GM23338 (cell line): ENCODE measurements at regions not wholly inside any gene's neighbourhood (a gene's known extent, or its start where the extent isn't known, plus 50 kb on each side); places are given as distances from the start of the nearest gene placed in this dataset.

Experiments used
- ATAC-seq: fragments of 200-7000 bp; cut with Tn5 transposase; 3 replicates; pipeline ENCODE4 v1.9.1; 2020
- DNase-seq: peaks from one replicate; pipeline ENCODE4 v3.0.0-alpha.2; 2015; ENCODE audit warnings: low spot score
- H2AFZ ChIP-seq: fragments of 200-600 bp; sonication (generic); 2 replicates; pipeline ENCODE4 v1.8.0; 2016; ENCODE audit warnings: antibody characterized with exemption, mild to moderate bottlenecking, moderate library complexity
- H3F3A ChIP-seq: fragments of 200-600 bp; sonication (generic); replicated peaks from 2 replicates; pipeline ENCODE4 v1.8.0; 2017; ENCODE audit warnings: antibody characterized with exemption, mixed run types, low read depth
- H3K27ac ChIP-seq: fragments of 200-600 bp; sonication (generic); 2 replicates; pipeline ENCODE4 v1.6.1; 2016; ENCODE audit warnings: low read depth
- H3K27me3 ChIP-seq: fragments of 200-600 bp; sonication (generic); 2 replicates; pipeline ENCODE4 v1.8.0; 2016; ENCODE audit warnings: mild to moderate bottlenecking, mixed run types, moderate library complexity; ENCODE audit not compliant: insufficient read depth
- H3K36me3 ChIP-seq: fragments of 200-600 bp; sonication (generic); 2 replicates; pipeline ENCODE4 v1.8.0; 2016; ENCODE audit warnings: mild to moderate bottlenecking; ENCODE audit not compliant: insufficient read depth
- H3K4me1 ChIP-seq: fragments of 200-600 bp; sonication (generic); 2 replicates; pipeline ENCODE4 v1.8.0; 2016; ENCODE audit warnings: mild to moderate bottlenecking, moderate library complexity; ENCODE audit not compliant: insufficient read depth
- H3K4me2 ChIP-seq: fragments of 200-600 bp; sonication (generic); 2 replicates; pipeline ENCODE4 v1.7.1; 2017; ENCODE audit warnings: mixed run types
- H3K4me3 ChIP-seq: fragments of 200-600 bp; sonication (generic); 2 replicates; pipeline ENCODE4 v1.6.1; 2016; ENCODE audit warnings: mixed run types
- H3K79me2 ChIP-seq: fragments of 200-600 bp; sonication (generic); replicated peaks from 2 replicates; pipeline ENCODE4 v1.8.0; 2017; ENCODE audit warnings: mild to moderate bottlenecking; ENCODE audit not compliant: insufficient read depth
- H3K9me2 ChIP-seq: fragments of 200-600 bp; sonication (generic); 2 replicates; pipeline ENCODE4 v1.8.0; 2017; ENCODE audit not compliant: insufficient read depth
- H4K20me1 ChIP-seq: fragments of 200-600 bp; sonication (generic); replicated peaks from 2 replicates; pipeline ENCODE4 v1.8.0; 2017; ENCODE audit warnings: mild to moderate bottlenecking; ENCODE audit not compliant: insufficient read depth
- H3K27ac Mint-ChIP-seq: 2 replicates; pipeline ENCODE4 v1.8.0; 2020; ENCODE audit warnings: inconsistent platforms, mild to moderate bottlenecking, moderate library complexity, mixed read lengths
- H3K27me3 Mint-ChIP-seq: 3 replicates; pipeline ENCODE4 v1.8.0; 2022; ENCODE audit warnings: low read depth, mild to moderate bottlenecking, moderate library complexity, mixed read lengths, inconsistent platforms; ENCODE audit not compliant: insufficient read depth, poor library complexity
- H3K36me3 Mint-ChIP-seq: 3 replicates; pipeline ENCODE4 v1.8.0; 2021; ENCODE audit warnings: low read depth, mild to moderate bottlenecking, inconsistent platforms, moderate library complexity, mixed read lengths
- H3K4me1 Mint-ChIP-seq: 3 replicates; pipeline ENCODE4 v1.8.0; 2020; ENCODE audit warnings: mild to moderate bottlenecking, inconsistent platforms, mixed read lengths
- H3K4me3 Mint-ChIP-seq: 3 replicates; pipeline ENCODE4 v1.8.0; 2021; ENCODE audit warnings: moderate library complexity, mild to moderate bottlenecking, inconsistent platforms, mixed read lengths
- H3K9me3 Mint-ChIP-seq: 3 replicates; pipeline ENCODE4 v1.8.0; 2020; ENCODE audit warnings: moderate library complexity, mild to moderate bottlenecking, inconsistent platforms, mixed read lengths
- CREB1 ChIP-seq: fragments of 250-450 bp; sonication (Bioruptor Pico); IDR thresholded peaks from 2 replicates; pipeline ENCODE4 v1.5.0; 2020; ENCODE audit warnings: low read depth, mild to moderate bottlenecking, moderate library complexity
- ETS1 ChIP-seq: IDR thresholded peaks from 2 replicates; pipeline ENCODE4 v1.6.1; 2016; ENCODE audit warnings: antibody characterized with exemption
- EZH2 ChIP-seq: fragments of 200-600 bp; sonication (generic); IDR thresholded peaks from one replicate; pipeline ENCODE4 v1.8.0; 2017; ENCODE audit warnings: antibody characterized with exemption, mild to moderate bottlenecking, low read depth; ENCODE audit not compliant: unreplicated experiment
- EZH2phosphoT487 ChIP-seq: fragments of 200-600 bp; sonication (generic); IDR thresholded peaks from one replicate; pipeline ENCODE4 v1.8.1; 2018; ENCODE audit warnings: antibody characterized with exemption; ENCODE audit not compliant: unreplicated experiment
- JUNB ChIP-seq: IDR thresholded peaks from one replicate; pipeline ENCODE4 v1.6.1; 2016; ENCODE audit warnings: antibody characterized with exemption; ENCODE audit not compliant: unreplicated experiment
- NANOG ChIP-seq: IDR thresholded peaks from 2 replicates; pipeline ENCODE4 v1.6.1; 2016; ENCODE audit warnings: antibody characterized with exemption, borderline replicate concordance
- POLR2AphosphoS5 ChIP-seq: IDR thresholded peaks from 2 replicates; pipeline ENCODE4 v1.6.1; 2016; ENCODE audit warnings: antibody characterized with exemption, low read depth
- REST ChIP-seq: IDR thresholded peaks from one replicate; pipeline ENCODE4 v1.6.1; 2018; ENCODE audit warnings: antibody characterized with exemption; ENCODE audit not compliant: unreplicated experiment
- STAT1 ChIP-seq: IDR thresholded peaks from one replicate; pipeline ENCODE4 v1.6.1; 2016; ENCODE audit warnings: antibody characterized with exemption; ENCODE audit not compliant: unreplicated experiment
- ZNF114 ChIP-seq: fragments of 250-450 bp; sonication (Bioruptor Pico); IDR thresholded peaks from 2 replicates; pipeline ENCODE4 v1.5.0; 2020; ENCODE audit warnings: mild to moderate bottlenecking, moderate library complexity
- ZNF331 ChIP-seq: fragments of 250-450 bp; sonication (Bioruptor Pico); IDR thresholded peaks from 2 replicates; pipeline ENCODE4 v1.5.0; 2020; ENCODE audit warnings: low read depth, mild to moderate bottlenecking, moderate library complexity
- TF ChIP-seq, protein P1 (sequence below): fragments of 250-450 bp; sonication (Bioruptor Pico); IDR thresholded peaks from 2 replicates; pipeline ENCODE4 v1.5.0; 2020; ENCODE audit warnings: mild to moderate bottlenecking, moderate library complexity
- TF ChIP-seq, protein P2 (sequence below), 2 experiments: fragments of 200-600 bp in 1 of 2; sonication (generic) in 1 of 2; conservative IDR thresholded peaks; 2 replicates each; pipeline versions ENCODE4 v1.5.1 to v1.6.1; 2016 to 2017; ENCODE audit warnings: antibody characterized with exemption in 2 of 2, low read depth in 2 of 2, mild to moderate bottlenecking in 2 of 2, moderate library complexity in 1 of 2

GRCh38 chr3:42317137-42317536 lies 51.2 kb upstream of the CCK start:
- H2AFZ ChIP-seq = no peak overlapping the region
- no peaks in the 10 kb centered on the region for H3K27me3 ChIP-seq
- no peak overlapping the region for H3K4me3 Mint-ChIP-seq
- no peaks in the 10 kb centered on the region for H3K4me1 Mint-ChIP-seq
- 0 out of 2 replicates have a peak, but pooled peaks cover 3% of the 10 kb centered on the region for H3K9me2 ChIP-seq
- no peak overlapping the region for H3K27ac ChIP-seq
- no peak overlapping the region for H3K27ac Mint-ChIP-seq
- H4K20me1 ChIP-seq = no peaks in the 10 kb centered on the region
- 0 out of 2 replicates have a peak, but pooled peaks cover 5% of the 10 kb centered on the region for H3K36me3 ChIP-seq
- ATAC-seq = no peak
- H3K4me2 ChIP-seq = no peak overlapping the region
- no peak overlapping the region for H3K4me3 ChIP-seq
- no peaks in the 10 kb centered on the region for H3K79me2 ChIP-seq
- DNase-seq = no peak
- no peak for TF ChIP-seq REST
- no peak for TF ChIP-seq ZNF331 (CRISPR knock-in tag)
- TF ChIP-seq ZNF114 = no peak
- no peak for TF ChIP-seq EZH2phosphoT487
- no peak for TF ChIP-seq STAT1
- TF ChIP-seq EZH2 = no peak
- no peak for TF ChIP-seq CREB1 (CRISPR knock-in tag)
- TF ChIP-seq, protein P1, sequence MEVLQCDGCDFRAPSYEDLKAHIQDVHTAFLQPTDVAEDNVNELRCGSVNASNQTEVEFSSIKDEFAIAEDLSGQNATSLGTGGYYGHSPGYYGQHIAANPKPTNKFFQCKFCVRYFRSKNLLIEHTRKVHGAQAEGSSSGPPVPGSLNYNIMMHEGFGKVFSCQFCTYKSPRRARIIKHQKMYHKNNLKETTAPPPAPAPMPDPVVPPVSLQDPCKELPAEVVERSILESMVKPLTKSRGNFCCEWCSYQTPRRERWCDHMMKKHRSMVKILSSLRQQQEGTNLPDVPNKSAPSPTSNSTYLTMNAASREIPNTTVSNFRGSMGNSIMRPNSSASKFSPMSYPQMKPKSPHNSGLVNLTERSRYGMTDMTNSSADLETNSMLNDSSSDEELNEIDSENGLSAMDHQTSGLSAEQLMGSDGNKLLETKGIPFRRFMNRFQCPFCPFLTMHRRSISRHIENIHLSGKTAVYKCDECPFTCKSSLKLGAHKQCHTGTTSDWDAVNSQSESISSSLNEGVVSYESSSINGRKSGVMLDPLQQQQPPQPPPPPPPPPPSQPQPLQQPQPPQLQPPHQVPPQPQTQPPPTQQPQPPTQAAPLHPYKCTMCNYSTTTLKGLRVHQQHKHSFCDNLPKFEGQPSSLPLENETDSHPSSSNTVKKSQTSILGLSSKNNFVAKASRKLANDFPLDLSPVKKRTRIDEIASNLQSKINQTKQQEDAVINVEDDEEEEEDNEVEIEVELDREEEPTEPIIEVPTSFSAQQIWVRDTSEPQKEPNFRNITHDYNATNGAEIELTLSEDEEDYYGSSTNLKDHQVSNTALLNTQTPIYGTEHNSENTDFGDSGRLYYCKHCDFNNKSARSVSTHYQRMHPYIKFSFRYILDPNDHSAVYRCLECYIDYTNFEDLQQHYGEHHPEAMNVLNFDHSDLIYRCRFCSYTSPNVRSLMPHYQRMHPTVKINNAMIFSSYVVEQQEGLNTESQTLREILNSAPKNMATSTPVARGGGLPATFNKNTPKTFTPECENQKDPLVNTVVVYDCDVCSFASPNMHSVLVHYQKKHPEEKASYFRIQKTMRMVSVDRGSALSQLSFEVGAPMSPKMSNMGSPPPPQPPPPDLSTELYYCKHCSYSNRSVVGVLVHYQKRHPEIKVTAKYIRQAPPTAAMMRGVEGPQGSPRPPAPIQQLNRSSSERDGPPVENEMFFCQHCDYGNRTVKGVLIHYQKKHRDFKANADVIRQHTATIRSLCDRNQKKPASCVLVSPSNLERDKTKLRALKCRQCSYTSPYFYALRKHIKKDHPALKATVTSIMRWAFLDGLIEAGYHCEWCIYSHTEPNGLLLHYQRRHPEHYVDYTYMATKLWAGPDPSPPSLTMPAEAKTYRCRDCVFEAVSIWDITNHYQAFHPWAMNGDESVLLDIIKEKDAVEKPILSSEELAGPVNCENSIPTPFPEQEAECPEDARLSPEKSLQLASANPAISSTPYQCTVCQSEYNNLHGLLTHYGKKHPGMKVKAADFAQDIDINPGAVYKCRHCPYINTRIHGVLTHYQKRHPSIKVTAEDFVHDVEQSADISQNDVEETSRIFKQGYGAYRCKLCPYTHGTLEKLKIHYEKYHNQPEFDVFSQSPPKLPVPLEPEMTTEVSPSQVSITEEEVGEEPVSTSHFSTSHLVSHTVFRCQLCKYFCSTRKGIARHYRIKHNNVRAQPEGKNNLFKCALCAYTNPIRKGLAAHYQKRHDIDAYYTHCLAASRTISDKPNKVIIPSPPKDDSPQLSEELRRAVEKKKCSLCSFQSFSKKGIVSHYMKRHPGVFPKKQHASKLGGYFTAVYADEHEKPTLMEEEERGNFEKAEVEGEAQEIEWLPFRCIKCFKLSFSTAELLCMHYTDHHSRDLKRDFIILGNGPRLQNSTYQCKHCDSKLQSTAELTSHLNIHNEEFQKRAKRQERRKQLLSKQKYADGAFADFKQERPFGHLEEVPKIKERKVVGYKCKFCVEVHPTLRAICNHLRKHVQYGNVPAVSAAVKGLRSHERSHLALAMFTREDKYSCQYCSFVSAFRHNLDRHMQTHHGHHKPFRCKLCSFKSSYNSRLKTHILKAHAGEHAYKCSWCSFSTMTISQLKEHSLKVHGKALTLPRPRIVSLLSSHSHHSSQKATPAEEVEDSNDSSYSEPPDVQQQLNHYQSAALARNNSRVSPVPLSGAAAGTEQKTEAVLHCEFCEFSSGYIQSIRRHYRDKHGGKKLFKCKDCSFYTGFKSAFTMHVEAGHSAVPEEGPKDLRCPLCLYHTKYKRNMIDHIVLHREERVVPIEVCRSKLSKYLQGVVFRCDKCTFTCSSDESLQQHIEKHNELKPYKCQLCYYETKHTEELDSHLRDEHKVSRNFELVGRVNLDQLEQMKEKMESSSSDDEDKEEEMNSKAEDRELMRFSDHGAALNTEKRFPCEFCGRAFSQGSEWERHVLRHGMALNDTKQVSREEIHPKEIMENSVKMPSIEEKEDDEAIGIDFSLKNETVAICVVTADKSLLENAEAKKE (CRISPR knock-in tag) = no peak
- TF ChIP-seq, protein P2, sequence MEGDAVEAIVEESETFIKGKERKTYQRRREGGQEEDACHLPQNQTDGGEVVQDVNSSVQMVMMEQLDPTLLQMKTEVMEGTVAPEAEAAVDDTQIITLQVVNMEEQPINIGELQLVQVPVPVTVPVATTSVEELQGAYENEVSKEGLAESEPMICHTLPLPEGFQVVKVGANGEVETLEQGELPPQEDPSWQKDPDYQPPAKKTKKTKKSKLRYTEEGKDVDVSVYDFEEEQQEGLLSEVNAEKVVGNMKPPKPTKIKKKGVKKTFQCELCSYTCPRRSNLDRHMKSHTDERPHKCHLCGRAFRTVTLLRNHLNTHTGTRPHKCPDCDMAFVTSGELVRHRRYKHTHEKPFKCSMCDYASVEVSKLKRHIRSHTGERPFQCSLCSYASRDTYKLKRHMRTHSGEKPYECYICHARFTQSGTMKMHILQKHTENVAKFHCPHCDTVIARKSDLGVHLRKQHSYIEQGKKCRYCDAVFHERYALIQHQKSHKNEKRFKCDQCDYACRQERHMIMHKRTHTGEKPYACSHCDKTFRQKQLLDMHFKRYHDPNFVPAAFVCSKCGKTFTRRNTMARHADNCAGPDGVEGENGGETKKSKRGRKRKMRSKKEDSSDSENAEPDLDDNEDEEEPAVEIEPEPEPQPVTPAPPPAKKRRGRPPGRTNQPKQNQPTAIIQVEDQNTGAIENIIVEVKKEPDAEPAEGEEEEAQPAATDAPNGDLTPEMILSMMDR (conservative IDR thresholded peaks at IDR 0.05; ENCODE audit: low read depth in 2 of 2) = no peak
- TF ChIP-seq NANOG = no peak
- TF ChIP-seq POLR2AphosphoS5 = no peak
- no peak for TF ChIP-seq ETS1
- no peak for TF ChIP-seq JUNB
- no peaks in the 10 kb centered on the region for H3K4me1 ChIP-seq
- H3K36me3 Mint-ChIP-seq = peaks cover 31% of the 10 kb centered on the region; the same call in 2 of the 3 replicates
- H3F3A ChIP-seq = no peaks in the 10 kb centered on the region
- H3K9me3 Mint-ChIP-seq = peaks cover 67% of the 10 kb centered on the region
- H3K27me3 Mint-ChIP-seq = no peaks in the 10 kb centered on the region
